Right renal cortex interstitium (tissue), 3 donors: ENCODE measurements at regions not wholly inside any gene's neighbourhood (a gene's known extent, or its start where the extent isn't known, plus 50 kb on each side); places are given as distances from the start of the nearest gene placed in this dataset.
A peak's percentile ranks its signal among the peaks of the same experiment; 100 is the strongest.
"Not testable (repeated sequence)": the region's sequence is repeated elsewhere in the genome, so short reads cannot be mapped to it uniquely, and the experiment has no call there.

ENCODE experiments used
- DNase-seq, 3 donors: peaks; one replicate each; pipeline ENCODE4 v3.0.0-alpha.2; 2013; ENCODE audit warnings: low read depth in 3 of 3, low spot score in 2 of 3

DNA sequence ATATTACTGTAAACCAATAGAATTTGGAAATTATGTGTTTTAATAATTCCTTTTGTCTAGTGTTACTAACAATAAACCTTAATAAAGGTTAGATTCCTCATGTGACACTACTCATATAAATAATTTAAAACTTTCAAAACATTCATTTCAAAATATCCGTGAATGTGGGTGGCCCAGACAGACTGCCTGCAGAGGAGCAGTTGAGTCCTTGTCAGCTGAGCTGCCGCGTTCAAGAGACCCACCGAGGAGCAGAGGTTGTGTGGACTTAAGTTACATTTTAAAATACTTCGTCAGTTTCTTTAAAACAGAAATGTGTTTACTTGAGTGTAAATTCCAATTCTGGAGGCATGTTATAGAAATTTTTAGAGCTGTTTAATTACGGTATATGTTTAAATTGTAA lies 64.2 kb upstream of the HGFAC start:
- no peak for DNase-seq

DNA sequence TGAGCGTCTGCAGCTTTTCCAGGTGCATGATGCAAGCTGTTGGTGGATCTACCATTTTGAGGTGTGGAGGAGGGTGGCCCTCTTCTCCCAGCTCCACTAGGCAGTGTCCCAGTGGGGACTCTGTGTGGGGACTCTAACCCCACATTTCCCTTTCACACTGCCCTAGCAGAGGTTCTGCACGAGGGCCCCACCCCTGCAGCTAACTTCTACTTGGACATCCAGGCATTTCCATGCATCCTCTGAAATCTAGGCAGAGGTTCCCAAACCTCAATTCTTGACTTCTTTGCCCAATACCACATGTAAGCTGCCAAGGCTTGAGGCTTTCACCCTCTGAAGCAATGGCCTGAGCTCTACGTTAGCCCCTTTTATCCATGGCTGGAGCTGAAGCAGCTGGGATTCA lies 61.4 kb upstream of the HGFAC start:
- not testable (repeated sequence) for DNase-seq

DNA sequence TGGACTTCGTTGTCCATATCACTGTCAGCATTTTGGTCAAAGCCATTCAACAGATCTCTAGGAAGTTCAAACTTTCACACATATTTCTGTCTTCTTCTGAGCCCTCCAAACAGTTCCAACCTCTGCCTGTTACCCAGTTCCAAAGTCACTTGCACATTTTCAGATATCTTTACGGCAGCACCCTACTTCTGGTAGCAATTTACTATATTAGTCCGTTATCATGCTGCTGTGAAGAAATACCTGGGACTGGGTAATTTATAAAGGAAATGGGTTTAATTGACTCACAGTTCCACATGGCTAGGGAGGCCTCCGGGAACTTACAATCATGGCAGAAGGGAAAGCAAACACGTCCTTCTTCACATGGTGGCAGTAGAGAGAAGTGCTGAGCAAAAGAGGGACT lies 60.6 kb upstream of the HGFAC start:
- DNase-seq, result not testable (repeated sequence)

DNA sequence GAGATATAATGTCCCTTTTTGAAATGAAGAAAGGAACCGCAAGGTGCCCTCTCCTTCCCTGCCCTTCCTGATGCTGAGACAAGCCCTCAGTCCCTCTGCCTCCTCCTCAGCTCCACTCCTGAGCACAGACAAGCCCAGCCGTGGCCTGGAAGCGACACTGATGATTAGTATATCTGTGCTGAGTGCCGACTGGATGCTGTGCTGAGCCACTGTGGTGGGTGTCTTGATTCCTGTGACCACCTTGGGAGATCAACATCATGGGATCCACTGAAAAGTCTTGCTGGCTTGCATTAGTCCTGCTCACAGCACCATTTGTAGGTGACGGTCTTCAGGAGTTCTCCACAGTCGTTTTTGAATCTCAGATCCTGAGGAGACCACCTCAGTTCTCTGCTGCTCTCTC lies 59.5 kb upstream of the HGFAC start:
- DNase-seq, result no peak

- no peak for DNase-seq
Measured at GRCh38 chr4:3384391-3384770, 57.4 kb upstream of the HGFAC start.

GRCh38 chr4:3384771-3385710 lies 56.7 kb upstream of the HGFAC start:
- no peak for DNase-seq

GRCh38 chr4:3385711-3386420 lies 55.9 kb upstream of the HGFAC start:
- DNase-seq, result no peak

- DNase-seq, result no peak
Measured at GRCh38 chr4:3386526-3386925, 55.2 kb upstream of the HGFAC start.

GRCh38 chr4:3387154-3387942 lies 54.4 kb upstream of the HGFAC start:
- DNase-seq, result no peak

DNA sequence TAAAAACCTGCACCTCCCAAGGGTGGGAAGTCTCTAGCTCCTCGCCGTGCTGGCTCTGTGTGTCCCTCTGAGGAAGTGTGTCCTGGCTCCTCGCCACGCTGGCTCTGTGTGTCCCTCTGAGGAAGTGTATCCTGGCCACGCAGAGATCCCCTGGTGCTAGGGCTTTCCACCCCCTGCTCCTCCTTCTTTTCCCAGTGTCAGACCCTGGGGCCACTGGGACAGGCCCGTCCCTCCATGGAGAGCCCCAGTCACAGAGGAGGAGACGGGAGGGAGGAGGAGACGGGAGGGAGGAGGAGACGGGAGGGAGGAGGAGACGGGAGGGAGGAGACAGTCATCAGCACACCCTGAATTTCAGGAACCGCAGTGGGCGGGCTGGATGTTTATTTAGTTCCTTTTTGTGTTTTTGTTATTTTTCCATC lies 53.8 kb upstream of the HGFAC start:
- DNase-seq, result no peak

GRCh38 chr4:3388471-3389232 lies 53.1 kb upstream of the HGFAC start:
- DNase-seq, result peak; percentile 58 to 85 (median 69)

GRCh38 chr4:3389233-3390215 lies 52.2 kb upstream of the HGFAC start:
- DNase-seq, result no peak

DNA sequence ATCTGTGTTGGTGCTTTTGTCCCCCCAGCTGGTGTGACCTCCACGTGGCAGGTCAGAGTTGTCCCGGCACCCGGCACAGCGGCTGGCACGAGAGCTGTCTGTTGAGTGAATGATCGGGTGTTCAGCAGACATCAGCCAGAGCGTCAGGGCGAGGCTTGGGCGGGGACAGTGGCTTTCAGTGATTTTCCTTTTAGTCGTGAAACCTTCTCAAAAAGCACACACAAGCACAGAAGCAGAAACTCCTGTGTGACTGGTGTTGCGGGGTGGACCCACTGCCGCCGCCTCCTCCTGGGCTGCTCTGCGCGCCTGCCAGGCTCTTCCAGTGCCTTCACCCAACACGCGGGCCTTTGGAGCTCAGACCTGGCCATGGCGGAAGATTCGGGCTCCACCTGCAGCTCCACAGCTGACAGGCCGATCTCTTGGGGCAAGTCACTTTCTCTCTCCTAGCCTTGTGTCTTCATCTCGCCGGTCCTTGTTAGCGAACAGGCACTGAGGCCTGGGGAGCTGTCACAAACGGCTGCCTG lies 51.4 kb upstream of the HGFAC start:
- DNase-seq, result no peak

- no peak for DNase-seq
Measured at GRCh38 chr4:3391422-3391821, 50.3 kb upstream of the HGFAC start.
